PFSK-1 (cell line): ENCODE measurements at regions not wholly inside any gene's neighbourhood (a gene's known extent, or its start where the extent isn't known, plus 50 kb on each side); places are given as distances from the start of the nearest gene placed in this dataset.

Experiments
- POLR2AphosphoS5 ChIP-seq: IDR thresholded peaks from 2 replicates; pipeline ENCODE4 v1.6.1; 2012; ENCODE audit warnings: low read depth, mild to moderate bottlenecking, control low read depth, low read length, moderate library complexity
- REST ChIP-seq, 2 experiments: IDR thresholded peaks; 2 replicates each; pipeline versions ENCODE4 v1.6.1 to v1.8.0; 2011 to 2012; ENCODE audit warnings: low read depth in 2 of 2, low read length in 2 of 2, control low read depth in 1 of 2, inconsistent platforms in 1 of 2, mild to moderate bottlenecking in 1 of 2, moderate library complexity in 1 of 2; ENCODE audit not compliant: insufficient read depth in 1 of 2
- SIN3A ChIP-seq: IDR thresholded peaks from 2 replicates; pipeline ENCODE4 v1.6.1; 2012; ENCODE audit warnings: mild to moderate bottlenecking, low read length, moderate library complexity, borderline replicate concordance; ENCODE audit not compliant: insufficient read depth
- TAF1 ChIP-seq: IDR thresholded peaks from 2 replicates; pipeline ENCODE4 v1.6.1; 2012; ENCODE audit warnings: low read length, control low read depth, borderline replicate concordance; ENCODE audit not compliant: insufficient read depth

GRCh38 chr20:11981366-11981947 lies 63.8 kb downstream of the BTBD3 start:
- TF ChIP-seq REST (IDR thresholded peaks at IDR 0.05; ENCODE audit: insufficient read depth in 1 of 2, low read depth in 2 of 2, low read length in 2 of 2) (no peak), TAF1 (no peak), POLR2AphosphoS5 (no peak), SIN3A (no peak)
